CD14-positive monocyte (primary cell): ENCODE measurements at regions not wholly inside any gene's neighbourhood (a gene's known extent, or its start where the extent isn't known, plus 50 kb on each side); places are given as distances from the start of the nearest gene placed in this dataset.

ENCODE experiments used
- DNase-seq, 3 donors: peaks; one replicate each; pipeline ENCODE4 v3.0.0-alpha.2; 2011 to 2022
- H2AFZ ChIP-seq: 2 replicates; pipeline ENCODE4 v1.6.0; 2012; ENCODE audit warnings: mild to moderate bottlenecking, low read depth, low read length, inconsistent platforms; ENCODE audit not compliant: insufficient read depth, poor library complexity, severe bottlenecking
- H3K27ac ChIP-seq, 2 donors: 1 replicate in 1 of 2; 2 replicates in 1 of 2; pipeline ENCODE4 v1.5.1; 2012 to 2013; ENCODE audit warnings: low read length in 2 of 2, control low read depth in 1 of 2, inconsistent platforms in 1 of 2, low read depth in 1 of 2, mild to moderate bottlenecking in 1 of 2
- H3K27me3 ChIP-seq, 2 donors: one replicate each; pipeline versions ENCODE4 v1.6.0 to v1.6.1; 2011 to 2013; ENCODE audit warnings: low read length in 2 of 2; ENCODE audit not compliant: control insufficient read depth in 2 of 2, insufficient read depth in 2 of 2
- H3K36me3 ChIP-seq, 2 donors: replicated peaks in 1 of 2; 1 replicate in 1 of 2; 2 replicates in 1 of 2; pipeline versions ENCODE4 v1.5.1 to v1.6.1; 2012 to 2013; ENCODE audit warnings: low read length in 2 of 2, control low read depth in 1 of 2, inconsistent platforms in 1 of 2, mild to moderate bottlenecking in 1 of 2; ENCODE audit not compliant: insufficient read depth in 2 of 2, control insufficient read depth in 1 of 2
- H3K4me1 ChIP-seq, 2 donors: 1 replicate in 1 of 2; 2 replicates in 1 of 2; pipeline versions ENCODE4 v1.5.1 to v1.6.1; 2012 to 2013; ENCODE audit warnings: low read length in 2 of 2, control low read depth in 1 of 2, inconsistent platforms in 1 of 2, mild to moderate bottlenecking in 1 of 2, moderate library complexity in 1 of 2; ENCODE audit not compliant: insufficient read depth in 2 of 2, control insufficient read depth in 1 of 2
- H3K4me2 ChIP-seq: replicated peaks from 2 replicates; pipeline ENCODE3; 2012; ENCODE audit warnings: low read length, moderate library complexity, mild to moderate bottlenecking; ENCODE audit not compliant: poor library complexity, severe bottlenecking; ENCODE audit errors: extremely low read depth
- H3K4me3 ChIP-seq, 3 experiments: fragments of 200-600 bp in 1 of 3; sonication (generic) in 1 of 3; replicated peaks in 1 of 3; 1 replicate in 2 of 3; 2 replicates in 1 of 3; pipeline ENCODE4 v1.5.1; 2011 to 2013; ENCODE audit warnings: low read length in 3 of 3, mild to moderate bottlenecking in 3 of 3, control low read depth in 2 of 3, low read depth in 2 of 3, inconsistent platforms in 1 of 3, moderate library complexity in 1 of 3
- H3K79me2 ChIP-seq: 2 replicates; pipeline ENCODE4 v1.6.0; 2012; ENCODE audit warnings: mild to moderate bottlenecking, control low read depth, inconsistent platforms, low read length, moderate library complexity; ENCODE audit not compliant: insufficient read depth
- H3K9ac ChIP-seq: 2 replicates; pipeline ENCODE4 v1.6.0; 2017; ENCODE audit warnings: low read length, mild to moderate bottlenecking; ENCODE audit not compliant: insufficient read depth, poor library complexity, severe bottlenecking
- H3K9me3 ChIP-seq, 2 donors: replicated peaks in 1 of 2; 1 replicate in 1 of 2; 2 replicates in 1 of 2; pipeline versions ENCODE4 v1.5.1 to v1.6.1; 2012 to 2013; ENCODE audit warnings: low read length in 2 of 2, control low read depth in 1 of 2; ENCODE audit not compliant: control insufficient read depth in 1 of 2, insufficient read depth in 1 of 2
- H4K20me1 ChIP-seq: 2 replicates; pipeline ENCODE4 v1.6.0; 2012; ENCODE audit warnings: mild to moderate bottlenecking, low read length, control low read depth, moderate library complexity; ENCODE audit not compliant: insufficient read depth
- H3K27ac Mint-ChIP-seq, 7 donors: one replicate each; pipeline ENCODE4 v1.8.0; 2020; ENCODE audit warnings: mild to moderate bottlenecking in 7 of 7, mixed read lengths in 7 of 7, moderate library complexity in 6 of 7, inconsistent platforms in 2 of 7
- H3K27me3 Mint-ChIP-seq, 3 donors: one replicate each; pipeline ENCODE4 v1.8.0; 2021 to 2022; ENCODE audit warnings: low read depth in 3 of 3, mild to moderate bottlenecking in 3 of 3, mixed read lengths in 3 of 3, moderate library complexity in 3 of 3, inconsistent platforms in 1 of 3
- H3K36me3 Mint-ChIP-seq, 2 donors: one replicate each; pipeline ENCODE4 v1.8.0; 2020; ENCODE audit warnings: mixed read lengths in 2 of 2, inconsistent platforms in 1 of 2, mild to moderate bottlenecking in 1 of 2
- H3K4me1 Mint-ChIP-seq: one replicate; pipeline ENCODE4 v1.8.0; 2020; ENCODE audit warnings: mild to moderate bottlenecking, mixed read lengths
- H3K4me3 Mint-ChIP-seq, 2 donors: one replicate each; pipeline ENCODE4 v1.8.0; 2020; ENCODE audit warnings: mild to moderate bottlenecking in 2 of 2, mixed read lengths in 2 of 2, moderate library complexity in 1 of 2
- H3K9me3 Mint-ChIP-seq, 7 donors: one replicate each; pipeline ENCODE4 v1.8.0; 2020 to 2022; ENCODE audit warnings: mixed read lengths in 7 of 7, mild to moderate bottlenecking in 6 of 7, moderate library complexity in 6 of 7, inconsistent platforms in 2 of 7
- CTCF ChIP-seq: fragments of 200-600 bp; IDR thresholded peaks from one replicate; pipeline ENCODE4 v1.8.0; 2022; ENCODE audit warnings: antibody characterized with exemption, mild to moderate bottlenecking
- WGBS: methylation state at CpG from one replicate; pipeline ENCODE4 v1.1.5; 2013; ENCODE audit warnings: missing lambda C conversion rate; ENCODE audit not compliant: insufficient coverage; 5-methylcytosine and 5-hydroxymethylcytosine counted together
- intact Hi-C, 2 donors: fragments of 100-400 bp; cut with micrococcal nuclease; formaldehyde crosslinking; loops; one replicate each; pipeline versions ENCODE4 v1.15.0 to v1.15.1; 2023

- Mint-ChIP-seq H3K4me3 (no peak overlapping the region), H3K27ac (no peak overlapping the region), H3K9me3 (peaks cover 0 to 13% (median 11%) of the 10 kb centered on the region in 7 donors), H3K4me1 (no peaks in the 10 kb centered on the region), H3K27me3 (peaks cover 0 to 6% (median 3%) of the 10 kb centered on the region in 3 donors), H3K36me3 (no peaks in the 10 kb centered on the region)
- Histone ChIP-seq H3K4me1 (no peaks in the 10 kb centered on the region), H3K27ac (no peak overlapping the region), H2AFZ (no peak overlapping the region), H3K4me3 (no peak overlapping the region), H4K20me1 (no peaks in the 10 kb centered on the region), H3K9me3 (peaks cover 3 to 8% of the 10 kb centered on the region in 2 donors), H3K79me2 (no peaks in the 10 kb centered on the region), H3K9ac (no peak overlapping the region), H3K36me3 (no peaks in the 10 kb centered on the region), H3K4me2 (no peak overlapping the region), H3K27me3 (no peaks in the 10 kb centered on the region)
- no peak for DNase-seq
- intact Hi-C loops, result no loop called here
- WGBS, result no CpG with 5 or more reads among the region's 2 CpGs
- TF ChIP-seq CTCF, result no peak
Measured at GRCh38 chr12:67795236-67795635, 146.7 kb downstream of the DYRK2 start.

DNA sequence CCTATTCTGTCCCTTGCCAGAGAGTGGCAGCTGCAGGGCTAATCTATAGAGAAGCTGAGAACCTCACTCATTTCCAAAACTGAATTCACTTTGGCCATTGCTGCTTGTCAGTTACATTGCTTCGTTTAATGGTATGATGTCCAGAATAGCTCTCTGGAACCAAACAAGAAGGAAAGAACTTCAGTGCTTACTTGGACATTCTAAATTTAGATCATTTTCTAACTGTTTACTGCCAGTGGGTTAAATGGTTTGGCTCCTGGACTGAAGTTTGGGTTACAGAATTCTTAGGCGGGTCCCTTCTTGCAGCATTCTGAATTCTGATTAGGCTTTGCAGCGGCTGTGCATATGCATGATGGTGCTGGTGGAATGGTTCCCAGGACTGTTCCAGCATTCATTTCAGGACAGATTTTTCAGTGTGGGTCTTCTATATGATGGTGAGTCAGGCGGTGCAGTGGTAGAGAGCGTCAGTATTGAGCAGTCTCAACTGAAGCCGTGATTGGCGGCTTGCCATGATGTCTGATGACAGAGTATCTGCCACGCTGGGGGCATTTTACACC lies 148.7 kb downstream of the DYRK2 start:
- Histone ChIP-seq H3K27ac (no peak overlapping the region), H4K20me1 (no peaks in the 10 kb centered on the region), H3K4me2 (no peak overlapping the region), H3K4me3 (no peak overlapping the region), H3K9me3 (peaks cover 0 to 4% of the 10 kb centered on the region in 2 donors), H3K4me1 (no peaks in the 10 kb centered on the region), H3K36me3 (no peaks in the 10 kb centered on the region), H3K9ac (no peak overlapping the region), H2AFZ (no peak overlapping the region), H3K27me3 (no peaks in the 10 kb centered on the region), H3K79me2 (no peaks in the 10 kb centered on the region)
- Mint-ChIP-seq H3K36me3 (no peaks in the 10 kb centered on the region), H3K27me3 (peaks cover 0 to 6% (median 3%) of the 10 kb centered on the region in 3 donors), H3K4me3 (no peak overlapping the region), H3K27ac (no peak overlapping the region), H3K4me1 (no peaks in the 10 kb centered on the region), H3K9me3 (peaks cover 0 to 8% (median 3%) of the 10 kb centered on the region in 7 donors)
- intact Hi-C loops, result no loop called here
- TF ChIP-seq CTCF, result no peak
- DNase-seq, result no peak
- 94% methylated on average over 3 of the region's 8 CpGs for WGBS
